ENCODE measurements at regions not wholly inside any gene's neighbourhood (a gene's known extent, or its start where the extent isn't known, plus 50 kb on each side); places are given as distances from the start of the nearest gene placed in this dataset.
"Not testable (repeated sequence)": the region's sequence is repeated elsewhere in the genome, so short reads cannot be mapped to it uniquely, and the experiment has no call there.

DNA sequence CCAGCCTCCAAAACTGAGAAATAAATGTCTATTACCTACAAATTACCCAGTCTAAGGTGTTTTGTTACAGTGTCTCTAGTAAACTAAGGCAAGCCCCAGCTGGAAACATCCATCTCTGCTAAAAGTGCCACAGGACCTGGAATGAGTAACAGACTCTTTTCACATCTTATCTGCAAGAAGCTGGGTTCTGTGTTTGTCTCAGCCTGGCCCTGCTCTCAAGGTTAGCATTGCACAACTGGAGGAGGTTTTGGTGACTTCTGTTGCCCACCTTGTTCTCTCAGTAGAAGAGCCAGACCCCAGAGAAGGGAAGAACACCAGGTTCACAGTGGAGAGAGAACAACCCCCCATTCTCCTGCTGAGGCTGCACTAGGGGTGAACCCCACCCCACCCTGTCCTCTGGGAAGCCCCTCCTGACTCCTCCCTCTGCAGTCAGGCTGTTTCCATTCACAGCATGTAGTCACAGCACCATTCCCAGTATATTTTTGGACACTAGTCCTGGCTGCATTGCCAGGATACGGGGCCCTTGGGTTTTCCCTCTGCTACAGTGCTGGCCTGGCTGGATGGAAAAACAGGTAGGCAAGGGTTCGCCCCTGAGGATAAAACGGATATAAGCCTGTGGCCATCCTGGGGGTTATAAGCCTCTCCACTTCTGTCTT is 280.0 kb downstream of the BCL2L11 start:
- not testable (repeated sequence) for DNase-seq (ENCODE audit: low read depth in 2 of 2)

DNA sequence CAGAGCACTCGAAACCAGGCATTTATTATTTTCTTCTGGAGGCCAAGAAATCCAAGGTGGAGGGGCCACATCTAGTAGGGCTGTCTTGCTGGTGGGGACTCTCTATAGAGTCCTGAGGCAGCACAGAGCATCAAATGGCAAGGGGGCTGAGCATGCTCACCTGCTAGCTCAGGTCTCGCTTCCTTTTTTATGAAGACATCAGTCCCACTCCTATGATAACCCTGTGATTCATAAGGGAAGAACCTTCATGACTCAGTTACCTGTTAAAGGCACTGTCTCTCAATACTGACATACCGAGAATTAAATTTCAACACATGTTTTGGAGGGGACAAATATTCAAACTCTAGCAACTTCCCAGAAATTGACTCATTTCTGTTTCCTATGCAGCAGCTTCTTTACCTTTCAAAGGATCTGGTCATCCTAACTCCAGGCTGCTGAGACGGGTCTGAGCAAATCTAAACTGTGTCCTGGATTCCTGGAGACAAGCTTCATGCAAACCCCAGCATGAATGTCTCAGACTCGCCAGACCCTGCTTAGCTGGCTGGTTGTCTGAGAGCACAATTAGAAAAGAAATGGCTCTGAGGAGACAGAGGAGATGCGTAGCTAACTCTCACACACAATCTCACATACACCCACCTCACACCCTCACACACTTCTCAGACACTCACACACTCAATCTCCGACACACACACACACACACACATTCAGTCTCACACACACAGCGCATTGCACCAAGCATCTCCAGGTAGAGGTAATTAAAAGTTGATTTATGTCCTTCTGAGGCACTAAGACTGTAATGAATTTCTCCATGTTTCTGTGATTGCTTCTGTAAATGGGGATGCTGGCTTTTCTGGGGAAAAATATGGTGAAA is 280.8 kb downstream of the BCL2L11 start:
- not testable (repeated sequence) for DNase-seq (ENCODE audit: low read depth in 2 of 2)

DNA sequence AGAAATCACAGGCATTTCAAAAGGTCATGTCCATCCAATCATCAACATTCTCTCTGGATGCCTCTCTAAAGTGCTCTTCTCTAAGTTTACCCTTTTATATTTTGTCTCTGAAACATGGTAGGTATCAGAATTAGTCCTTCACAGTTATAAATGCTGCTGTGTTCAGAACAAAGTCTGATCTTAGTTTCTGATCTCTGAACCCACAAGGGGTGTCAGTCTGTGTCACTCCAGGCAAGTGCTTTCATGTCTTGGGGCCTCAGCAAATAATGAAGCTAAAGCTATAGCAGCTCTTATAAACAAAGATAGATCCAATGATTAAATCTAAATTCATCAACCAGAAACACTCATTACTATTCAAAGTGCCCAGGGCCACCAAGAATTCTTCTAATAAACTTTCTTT is 281.7 kb downstream of the BCL2L11 start:
- DNase-seq (ENCODE audit: low read depth in 2 of 2), result not testable (repeated sequence)

DNA sequence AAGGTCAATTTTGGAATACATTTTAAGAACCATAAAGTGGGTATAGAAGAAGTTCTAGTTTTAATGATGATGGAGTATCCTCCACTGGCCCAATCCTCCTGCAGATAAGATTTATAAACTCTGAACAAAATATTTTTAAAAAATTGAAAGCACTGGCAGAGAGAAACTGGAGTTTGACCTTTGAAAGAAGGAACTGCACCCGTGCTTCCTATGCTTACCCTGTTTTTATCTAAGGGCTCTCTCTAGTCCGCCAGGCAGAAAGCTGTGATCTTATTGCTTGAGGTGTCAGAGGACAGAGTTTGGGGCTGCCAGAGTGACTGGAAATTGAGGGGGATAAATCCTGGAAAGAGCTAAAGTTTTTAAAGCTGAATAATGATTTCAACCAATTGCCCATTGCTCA is 282.6 kb downstream of the BCL2L11 start:
- DNase-seq (ENCODE audit: low read depth in 2 of 2), result not testable (repeated sequence)

DNA sequence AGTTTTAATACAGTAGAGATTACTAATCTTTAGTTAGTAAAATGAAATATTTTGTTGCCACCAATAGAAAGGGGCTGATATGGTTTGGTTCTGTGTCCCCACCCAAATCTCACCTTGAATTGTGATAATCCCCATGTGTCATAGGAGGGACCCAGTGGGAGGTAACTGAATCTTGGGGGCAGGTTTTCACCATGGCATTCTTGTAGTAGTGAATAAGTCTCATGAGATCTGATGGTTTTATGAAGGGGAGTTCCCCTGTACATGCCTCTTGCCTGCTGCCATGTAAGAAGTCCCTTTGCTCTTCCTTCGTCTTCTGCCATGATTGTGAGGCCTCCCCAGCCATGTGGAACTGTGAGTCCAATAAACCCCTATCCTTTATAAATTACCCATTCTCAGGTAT is 285.9 kb downstream of the BCL2L11 start:
- not testable (repeated sequence) for DNase-seq (ENCODE audit: low read depth in 2 of 2)

DNA sequence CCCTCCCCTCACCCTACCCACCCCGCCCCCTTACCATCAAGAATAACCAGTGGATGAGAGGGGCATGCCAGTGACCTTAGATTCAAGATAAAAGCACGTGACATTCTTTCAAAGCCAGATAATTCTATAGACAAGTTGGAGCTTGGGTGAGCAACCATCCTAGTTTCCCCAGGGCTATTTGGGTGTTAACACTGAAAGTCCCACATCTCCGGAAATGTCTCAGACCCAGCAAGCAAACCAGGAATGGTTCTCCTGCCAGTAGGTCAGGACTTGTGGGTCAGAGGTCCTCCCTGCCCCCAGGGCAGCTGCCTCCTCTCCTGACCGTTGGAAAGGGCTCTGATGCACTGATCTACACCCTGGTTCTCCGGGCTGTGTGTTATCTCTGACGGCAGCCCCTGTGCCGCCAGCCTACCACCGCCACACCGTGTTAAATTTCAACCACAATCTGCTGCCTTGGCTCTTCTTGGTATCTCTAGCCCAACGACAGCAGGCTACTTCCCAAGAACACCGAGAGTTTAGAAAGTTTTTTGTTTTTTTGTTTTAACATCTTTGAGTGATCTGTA is 287.0 kb downstream of the BCL2L11 start:
- DNase-seq (ENCODE audit: low read depth in 2 of 2), result not testable (repeated sequence)

DNA sequence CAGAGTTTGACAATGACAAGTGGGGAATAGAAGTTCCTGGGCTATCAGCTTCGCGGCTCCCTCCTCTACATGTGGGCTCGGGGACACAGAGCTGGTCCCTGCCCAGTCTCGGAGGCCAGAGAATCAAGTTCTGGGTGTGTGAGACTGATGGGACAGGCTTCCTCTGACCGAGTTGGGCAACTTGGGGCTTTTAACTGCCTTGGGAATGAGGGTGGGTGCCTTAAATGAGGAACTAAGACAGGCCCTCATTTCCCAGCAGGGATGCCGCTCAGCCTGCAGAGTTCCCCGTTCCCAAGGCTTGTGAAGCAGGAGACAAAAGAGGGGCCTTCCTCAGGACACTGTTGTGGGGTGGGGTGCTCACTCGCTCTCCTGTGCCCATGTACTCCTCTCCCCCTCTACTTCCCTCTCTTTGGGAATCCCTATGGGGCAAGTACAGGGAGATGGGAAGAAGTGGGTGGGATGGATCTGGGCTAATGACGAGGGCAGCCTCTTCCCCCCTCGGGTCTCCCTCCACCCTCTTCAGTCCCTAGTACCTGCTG is 290.2 kb downstream of the BCL2L11 start:
- not testable (repeated sequence) for DNase-seq (ENCODE audit: low read depth in 2 of 2)

DNA sequence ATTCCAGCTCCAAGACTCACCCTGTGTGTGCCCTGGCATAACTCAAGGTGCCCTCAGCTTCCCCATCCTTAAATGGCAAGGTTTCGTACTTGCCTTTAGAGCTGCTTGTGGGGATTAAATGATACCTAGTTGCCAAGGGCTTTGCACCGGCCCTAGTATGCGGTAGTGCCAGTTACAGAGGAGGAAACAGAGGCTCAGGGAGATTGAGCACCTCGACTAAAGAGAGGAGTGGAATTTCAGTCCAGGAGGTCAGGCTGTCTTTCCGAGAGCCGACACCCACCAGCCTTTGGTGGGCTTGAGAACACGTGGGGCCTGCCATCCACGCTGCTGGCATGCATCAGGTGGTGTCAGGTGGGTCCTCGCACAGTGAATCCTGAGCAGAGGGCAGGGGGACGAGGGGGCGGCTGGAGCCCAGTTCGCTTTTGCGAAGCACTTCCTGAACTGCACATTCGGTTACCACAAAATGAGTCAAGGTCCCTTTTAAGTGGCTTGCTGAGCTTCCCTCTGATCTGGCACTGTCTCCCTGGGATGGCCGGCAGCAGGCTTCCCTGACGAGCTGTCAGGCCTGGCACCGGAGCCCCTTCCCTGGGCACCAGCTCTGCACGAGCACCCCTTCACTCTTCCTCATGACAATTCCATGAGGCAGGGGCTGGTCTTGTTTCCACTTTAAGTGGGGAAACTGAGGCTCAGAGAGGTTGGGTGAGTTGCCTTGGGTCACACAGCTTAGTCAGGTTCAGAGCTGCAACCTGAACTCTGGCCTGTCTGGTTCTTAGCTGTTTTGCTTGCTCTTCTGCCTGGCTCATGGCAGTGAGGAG is 291.4 kb downstream of the BCL2L11 start:
- DNase-seq (ENCODE audit: low read depth in 2 of 2), result not testable (repeated sequence)

DNA sequence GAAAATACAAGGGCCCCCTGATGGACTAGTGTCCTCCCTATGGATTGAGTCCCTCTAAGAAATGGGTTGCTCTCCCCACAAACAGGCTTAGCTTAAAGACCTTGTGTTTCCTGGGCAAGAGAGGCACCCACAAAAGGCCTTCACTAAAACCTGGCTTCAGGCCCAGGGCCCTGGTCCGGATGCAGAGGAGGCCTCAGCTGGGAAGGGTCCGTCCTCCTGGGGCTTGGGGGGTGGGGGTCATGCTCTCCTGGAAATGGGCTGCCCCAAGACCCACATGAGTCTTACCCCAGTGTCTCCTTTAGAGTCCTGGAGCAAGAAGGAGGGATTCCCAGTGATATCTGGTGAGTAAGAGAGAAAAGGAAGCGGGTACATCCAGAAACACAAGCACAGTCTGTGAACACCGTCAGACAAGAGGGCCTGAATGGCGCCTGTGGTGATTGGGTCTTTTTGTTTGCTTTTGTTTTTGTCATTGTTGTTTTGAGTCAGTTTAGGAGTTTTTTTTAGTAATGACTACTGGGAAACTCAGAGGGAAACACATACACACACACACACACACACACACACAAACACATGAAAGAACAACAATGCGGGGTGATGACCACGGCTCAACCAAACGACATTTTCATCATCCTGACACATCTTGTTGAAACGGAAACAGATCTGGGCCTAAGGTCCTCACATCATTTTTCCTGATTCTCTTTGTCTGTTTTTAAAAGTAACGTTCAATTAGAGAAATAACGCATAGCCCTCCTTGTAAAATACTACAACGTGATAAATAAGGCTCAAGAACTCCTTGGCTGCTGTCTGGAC is 292.3 kb downstream of the BCL2L11 start:
- not testable (repeated sequence) for DNase-seq (ENCODE audit: low read depth in 2 of 2)

DNA sequence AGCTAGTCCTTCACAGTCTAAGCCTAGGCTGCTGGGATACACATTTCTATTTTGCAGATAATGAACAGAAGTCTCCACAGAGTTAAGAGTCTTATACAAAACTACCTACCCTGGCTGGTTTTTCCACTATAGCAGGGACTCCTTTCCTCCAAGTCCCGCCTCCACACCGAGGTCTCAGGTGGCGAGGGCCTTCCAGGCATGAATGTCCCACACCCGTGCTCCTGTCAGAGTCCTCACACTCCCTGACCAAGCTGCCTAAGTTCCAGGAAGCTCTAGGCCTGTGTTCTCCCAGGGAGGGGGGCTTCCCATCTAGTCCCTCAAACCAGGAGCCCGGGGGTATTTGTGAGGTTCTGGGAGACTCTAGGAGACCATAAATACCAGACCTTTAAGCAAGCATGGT is 293.2 kb downstream of the BCL2L11 start:
- not testable (repeated sequence) for DNase-seq (ENCODE audit: low read depth in 2 of 2)

DNA sequence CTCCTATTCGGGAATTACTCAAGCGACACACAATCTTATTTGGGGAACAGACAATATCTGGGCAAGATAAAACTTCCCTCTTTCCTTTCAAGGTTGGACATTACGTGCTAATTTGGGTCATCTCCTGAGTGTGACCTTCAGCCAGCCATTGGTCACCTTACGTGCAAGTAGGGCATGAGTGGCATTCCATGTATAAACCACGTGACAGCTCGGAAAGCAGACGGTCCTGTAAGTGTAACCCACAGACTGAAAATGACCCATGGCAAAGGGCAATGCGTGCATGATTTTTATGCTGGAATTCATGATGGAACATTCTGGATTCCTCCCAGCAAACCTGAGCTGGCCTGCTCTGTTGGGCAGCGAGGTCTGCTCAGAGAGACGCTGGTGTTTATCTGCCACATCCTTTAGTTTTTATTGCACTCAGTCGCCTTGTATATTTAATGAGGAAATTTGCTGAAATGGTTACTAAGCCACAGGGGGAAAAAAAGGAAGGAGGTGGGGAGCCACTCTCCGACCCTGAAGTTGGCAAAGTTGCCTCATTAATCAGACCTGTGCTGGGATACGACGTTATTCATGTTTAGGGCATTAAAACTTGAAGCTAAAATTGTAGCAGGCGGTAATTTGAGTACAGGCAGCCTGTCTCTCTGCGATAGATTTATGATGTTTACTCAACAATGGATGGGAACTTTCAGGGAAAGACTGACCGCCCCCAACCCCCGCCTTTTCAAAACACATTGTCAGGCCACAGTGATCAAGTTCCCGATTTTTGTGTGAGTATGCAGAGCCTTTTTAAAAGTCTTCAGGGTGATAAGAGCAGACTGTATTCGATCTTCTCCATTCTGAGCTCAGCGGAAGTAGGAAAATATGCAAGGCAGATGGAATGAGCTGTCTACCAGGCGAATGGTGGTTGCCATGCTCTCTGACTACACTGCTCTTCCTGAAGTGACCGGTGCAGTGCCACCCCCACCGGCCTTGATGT is 295.3 kb downstream of the BCL2L11 start:
- not testable (repeated sequence) for DNase-seq (ENCODE audit: low read depth in 2 of 2)

DNA sequence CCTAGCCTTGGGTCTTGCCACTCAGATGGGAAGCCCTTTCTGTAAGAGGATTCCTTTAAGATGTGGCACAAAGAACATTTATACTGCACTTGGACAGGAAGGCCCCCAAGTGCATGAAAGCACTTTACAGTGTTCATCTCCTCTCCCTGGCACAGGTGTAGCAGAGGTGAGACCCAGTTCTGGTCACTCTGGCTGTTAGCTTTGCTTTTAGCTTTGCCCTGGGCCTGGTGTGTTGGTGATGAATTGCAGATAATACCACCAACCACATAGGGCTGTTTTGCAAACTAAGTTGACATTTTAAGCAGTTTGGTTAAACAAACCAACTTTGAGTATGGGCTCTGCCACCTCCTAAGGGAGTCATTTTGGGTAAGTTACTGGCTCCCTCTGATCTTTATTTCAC is 296.3 kb downstream of the BCL2L11 start:
- DNase-seq (ENCODE audit: low read depth in 2 of 2), result not testable (repeated sequence)

DNA sequence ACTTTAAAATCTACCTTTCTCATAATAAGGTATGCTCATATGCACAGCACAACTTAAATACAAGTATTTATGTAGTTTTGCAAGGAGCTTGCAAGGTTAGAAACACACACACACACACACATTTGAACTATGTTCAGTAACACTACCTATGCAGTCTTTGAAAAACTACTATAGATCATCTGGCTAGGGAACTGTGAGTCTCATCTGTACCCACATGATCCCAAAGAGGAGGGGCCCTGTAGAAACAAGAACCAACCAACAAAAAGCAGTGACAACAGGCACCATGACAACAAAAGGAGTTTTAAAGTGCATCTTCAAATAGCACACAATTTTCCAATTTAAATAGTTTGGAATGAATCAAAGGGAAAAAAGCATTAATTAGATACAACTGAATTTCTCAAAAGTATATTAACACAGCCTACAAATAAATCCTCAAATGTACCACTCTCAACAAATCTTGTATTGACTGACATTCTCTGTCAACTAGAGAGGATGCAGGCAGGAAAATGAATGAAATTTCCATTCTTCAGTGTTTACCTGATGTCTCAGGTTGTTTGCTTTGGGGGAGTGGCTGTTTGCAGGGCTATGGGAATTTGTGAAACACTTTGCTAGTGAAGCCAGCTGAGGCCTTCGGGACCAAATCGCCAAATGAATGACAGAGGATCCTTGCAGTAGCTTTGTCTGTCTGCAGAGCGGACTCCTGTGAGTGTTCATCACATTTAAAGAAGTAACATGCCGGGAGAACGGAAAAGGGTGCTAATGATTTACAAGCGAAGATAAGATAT is 297.6 kb downstream of the BCL2L11 start:
- DNase-seq (ENCODE audit: low read depth in 2 of 2), result not testable (repeated sequence)

DNA sequence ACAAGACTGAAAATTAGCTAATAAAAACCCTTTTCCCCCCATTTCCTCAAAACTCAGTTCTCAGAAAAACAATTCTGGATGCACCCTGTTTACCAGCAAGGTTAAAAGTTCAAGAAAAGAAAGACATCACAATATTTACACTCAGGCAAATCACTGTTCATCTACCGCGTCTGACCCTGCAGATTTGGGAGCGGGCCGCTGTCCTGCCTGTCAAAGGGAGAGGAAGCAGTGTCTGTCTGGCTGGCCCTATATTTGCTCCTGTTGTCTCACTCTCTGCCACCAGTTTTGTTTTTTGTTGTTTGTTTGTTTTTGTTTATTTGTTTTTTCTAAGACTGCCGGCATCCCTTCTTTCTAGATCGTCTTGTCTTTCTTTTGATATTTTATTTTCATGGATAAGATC is 299.4 kb downstream of the BCL2L11 start:
- DNase-seq (ENCODE audit: low read depth in 2 of 2), result not testable (repeated sequence)

DNA sequence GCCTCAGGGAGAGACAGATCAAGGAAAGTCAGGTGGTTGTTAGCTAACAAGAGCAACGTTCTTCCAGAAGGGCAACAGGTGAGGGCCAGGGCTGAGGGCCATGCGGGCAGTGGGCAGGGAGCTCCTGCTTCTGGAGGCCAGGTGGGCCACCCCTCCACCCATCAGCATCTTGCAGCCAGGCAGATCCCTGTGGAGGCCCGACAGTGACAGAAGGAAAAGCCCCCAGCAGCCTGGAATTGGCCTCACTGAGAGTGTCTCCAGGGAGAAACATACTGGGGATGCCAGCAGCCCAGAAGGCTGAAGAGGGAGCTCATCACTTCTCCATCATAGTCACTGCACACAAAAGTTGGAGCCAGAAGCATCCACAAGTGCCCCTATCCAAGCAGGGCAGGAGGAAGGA is 300.1 kb downstream of the BCL2L11 start:
- not testable (repeated sequence) for DNase-seq (ENCODE audit: low read depth in 2 of 2)

DNA sequence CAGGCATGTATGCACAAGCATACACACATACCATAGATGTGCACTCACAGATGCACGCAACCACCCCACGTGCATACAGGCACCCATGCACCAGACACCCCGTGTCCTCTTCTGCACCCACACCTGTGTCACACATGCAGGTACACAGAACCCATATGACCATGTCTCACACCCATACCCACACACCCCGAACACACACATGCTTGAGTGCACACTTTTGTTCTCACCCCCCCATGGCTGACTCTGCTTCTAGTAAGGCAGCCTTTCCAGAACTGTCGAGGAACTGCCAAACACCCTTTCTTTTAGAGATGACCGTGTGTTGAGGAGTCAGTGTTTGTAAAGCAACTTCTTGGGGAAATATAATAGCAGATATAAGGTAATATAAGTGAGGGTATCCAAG is 301.2 kb downstream of the BCL2L11 start:
- not testable (repeated sequence) for DNase-seq (ENCODE audit: low read depth in 2 of 2)

DNA sequence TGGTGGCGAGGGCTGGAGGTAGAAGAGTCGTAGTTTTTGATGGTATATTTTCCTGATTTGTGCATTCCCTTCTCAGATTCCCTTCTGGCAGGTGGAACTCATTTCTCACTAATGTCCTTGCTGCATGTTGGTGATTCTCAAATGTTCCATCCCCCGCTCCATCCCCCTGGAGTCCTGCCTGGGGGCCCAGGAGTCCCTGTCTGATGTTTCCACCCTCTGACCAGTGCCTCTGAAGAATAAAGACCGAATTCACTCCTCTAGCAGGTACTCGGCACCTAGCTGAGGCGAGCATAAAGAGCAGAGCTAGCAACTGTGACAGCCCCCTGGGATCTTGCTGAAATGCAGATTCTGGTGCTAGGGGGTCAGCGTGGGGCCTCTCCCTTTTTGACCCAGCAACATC is 301.8 kb downstream of the BCL2L11 start:
- not testable (repeated sequence) for DNase-seq (ENCODE audit: low read depth in 2 of 2)

DNA sequence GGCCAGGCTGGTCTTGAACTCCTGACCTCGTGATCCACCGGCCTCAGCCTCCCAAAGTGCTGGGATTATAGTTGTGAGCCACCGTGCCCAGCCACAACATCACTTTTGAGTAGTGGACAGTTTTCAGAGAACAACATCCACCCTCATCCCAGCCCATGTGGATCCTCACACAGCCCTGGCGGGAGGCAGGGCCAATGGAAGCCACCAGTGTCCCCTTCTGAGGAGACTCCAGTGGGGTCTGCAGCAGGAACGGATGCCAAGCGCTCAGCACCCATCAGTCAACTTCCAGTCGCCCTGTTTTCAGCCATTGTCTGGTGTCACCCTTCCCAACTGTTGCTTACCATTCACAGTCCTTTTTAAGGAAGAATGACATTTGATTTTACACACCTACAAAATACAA is 302.5 kb downstream of the BCL2L11 start:
- not testable (repeated sequence) for DNase-seq (ENCODE audit: low read depth in 2 of 2)

DNA sequence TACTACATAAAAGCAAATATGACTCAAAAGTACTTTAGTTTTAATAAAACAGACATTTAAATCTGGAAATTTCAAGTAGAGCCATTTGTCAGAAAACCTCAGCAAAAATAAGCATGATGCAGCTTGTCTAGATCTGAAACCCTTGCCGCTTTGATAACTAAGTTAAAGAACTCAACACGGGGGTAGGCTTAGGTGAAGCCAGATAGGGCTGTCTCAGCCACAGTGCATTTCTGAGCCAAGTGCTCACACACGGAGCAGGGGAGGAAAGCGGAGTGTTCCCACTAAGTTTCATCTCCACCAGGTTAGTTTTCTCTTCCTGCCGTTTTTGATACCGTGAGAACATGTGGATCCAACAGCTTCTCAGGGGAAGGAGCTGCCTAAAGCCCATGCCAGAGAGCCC is 303.5 kb downstream of the BCL2L11 start:
- DNase-seq (ENCODE audit: low read depth in 2 of 2), result not testable (repeated sequence)
